GM19043 (cell line): ENCODE measurements at regions not wholly inside any gene's neighbourhood (a gene's known extent, or its start where the extent isn't known, plus 50 kb on each side); places are given as distances from the start of the nearest gene placed in this dataset.

ENCODE experiments used
- ATAC-seq: cut with Tn5 transposase; IDR thresholded peaks from one replicate; pipeline ENCODE4 v1.9.1; 2021; ENCODE audit warnings: low read depth; ENCODE audit not compliant: unreplicated experiment

DNA sequence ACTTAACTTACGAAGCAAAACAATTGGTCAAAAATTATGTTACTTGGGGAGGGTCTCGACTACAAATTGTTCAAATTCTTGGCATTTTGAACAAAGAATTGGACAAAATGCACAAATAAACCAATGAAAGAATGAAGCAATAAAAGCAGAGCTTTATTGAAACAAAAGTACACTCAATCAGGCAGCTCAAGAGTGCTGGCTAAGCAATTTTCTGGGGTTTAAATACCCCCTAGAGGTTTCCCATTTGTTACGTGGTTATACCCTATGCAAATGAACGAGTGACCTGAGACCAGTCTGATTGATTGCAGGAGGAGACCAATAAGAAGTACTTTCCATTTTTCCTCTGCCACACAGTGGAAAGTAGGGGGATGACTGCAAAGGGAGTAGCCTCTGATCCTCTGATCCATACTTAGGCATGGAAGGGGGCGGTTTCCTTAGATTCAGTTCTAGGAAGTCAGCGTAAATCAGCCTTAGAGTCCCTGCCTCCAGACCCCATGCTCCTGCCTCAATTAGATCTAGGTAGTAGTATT is 228.6 kb downstream of the EFNB2 start:
- no peak for ATAC-seq

DNA sequence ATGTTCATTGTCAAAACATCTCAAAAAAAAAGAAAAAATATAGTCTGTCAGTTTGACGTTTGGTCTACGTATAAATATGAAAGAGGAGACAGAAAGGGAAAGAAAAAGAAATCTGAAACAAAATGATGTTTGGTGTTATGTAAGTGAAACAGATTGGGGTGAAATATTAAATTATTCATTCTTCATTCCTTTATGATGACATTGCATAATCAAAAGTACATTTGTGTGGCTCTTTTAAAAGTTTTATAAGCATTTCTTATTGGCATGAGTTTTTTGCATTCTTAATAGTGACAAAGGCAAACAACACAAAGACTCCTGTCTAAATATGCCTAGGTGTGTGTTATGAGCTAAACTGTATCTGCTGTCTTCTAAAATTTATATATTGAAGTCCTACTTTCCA is 232.6 kb downstream of the EFNB2 start:
- no peak for ATAC-seq

DNA sequence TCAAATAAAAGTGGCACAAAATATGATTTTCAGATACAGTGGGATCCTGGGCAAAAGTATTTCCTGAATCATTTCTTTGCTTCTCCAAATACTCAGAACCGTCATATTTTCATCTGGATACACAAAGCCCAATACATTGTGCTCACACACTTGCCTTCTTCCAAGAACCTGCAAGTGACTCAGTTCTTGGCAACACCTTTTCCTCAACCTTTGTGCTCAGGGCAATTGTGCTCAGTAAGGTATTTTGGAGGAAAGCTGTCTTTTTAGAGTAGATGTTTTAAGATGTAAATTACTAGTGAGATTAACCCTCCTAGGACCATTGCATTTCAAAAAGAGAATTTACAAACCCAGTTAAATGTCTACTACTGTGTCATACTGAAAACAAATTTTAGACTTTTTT is 233.5 kb downstream of the EFNB2 start:
- no peak for ATAC-seq

DNA sequence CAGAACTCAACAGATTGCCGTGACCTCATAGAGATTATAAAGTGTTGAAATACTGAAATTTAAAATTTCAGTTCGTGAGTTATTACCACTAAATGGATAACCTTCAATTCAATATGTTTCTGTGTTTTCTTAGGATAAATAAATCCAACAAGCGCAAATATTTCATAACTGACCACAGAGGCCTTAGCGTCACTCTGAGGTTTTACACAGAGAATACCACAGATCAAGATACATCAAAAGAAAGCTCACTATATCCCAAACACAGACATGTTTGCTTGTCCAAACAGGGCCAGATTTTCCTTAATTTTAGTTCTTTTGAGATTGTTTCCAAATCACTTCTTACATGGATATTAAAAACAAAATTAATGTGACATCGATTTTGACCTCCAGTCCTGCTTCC is 235.8 kb downstream of the EFNB2 start:
- no peak for ATAC-seq

DNA sequence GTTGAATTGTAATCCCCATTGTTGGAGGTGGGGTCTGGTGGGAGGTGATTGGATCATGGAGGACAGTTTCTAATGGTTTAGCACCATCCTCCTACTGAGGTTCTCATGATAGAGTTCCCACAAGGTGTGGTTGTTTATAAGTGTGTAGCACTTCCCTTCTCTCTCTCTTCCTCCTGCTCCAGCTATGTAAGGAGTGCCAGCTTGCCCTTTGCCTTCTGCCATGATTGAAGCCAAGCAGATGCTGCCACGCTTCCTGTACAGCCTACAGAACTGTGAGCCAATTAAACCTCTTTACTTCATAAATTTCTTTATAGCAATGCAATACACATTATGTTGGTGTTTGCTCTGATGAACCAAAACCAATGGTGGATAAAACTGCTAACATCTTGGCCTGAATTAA is 238.2 kb downstream of the EFNB2 start:
- no peak for ATAC-seq

DNA sequence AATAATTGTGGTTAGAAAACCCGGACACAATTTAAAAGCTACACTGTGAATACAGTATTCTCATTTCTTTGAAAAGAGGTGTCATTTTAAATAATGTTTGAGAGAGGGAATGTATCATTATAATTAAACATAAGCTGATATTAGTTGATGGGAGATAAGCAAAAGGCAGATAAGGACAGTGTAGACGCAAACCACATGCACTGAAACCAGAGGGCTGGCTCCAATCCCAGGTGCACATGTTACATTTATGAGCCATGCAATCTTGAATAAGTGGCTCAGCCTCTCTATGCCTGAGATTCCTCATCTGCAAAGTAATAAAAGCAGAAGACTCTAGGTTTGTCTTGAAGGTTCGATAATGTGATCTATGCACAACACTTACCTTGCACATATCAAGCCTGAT is 238.7 kb downstream of the EFNB2 start:
- no peak for ATAC-seq

DNA sequence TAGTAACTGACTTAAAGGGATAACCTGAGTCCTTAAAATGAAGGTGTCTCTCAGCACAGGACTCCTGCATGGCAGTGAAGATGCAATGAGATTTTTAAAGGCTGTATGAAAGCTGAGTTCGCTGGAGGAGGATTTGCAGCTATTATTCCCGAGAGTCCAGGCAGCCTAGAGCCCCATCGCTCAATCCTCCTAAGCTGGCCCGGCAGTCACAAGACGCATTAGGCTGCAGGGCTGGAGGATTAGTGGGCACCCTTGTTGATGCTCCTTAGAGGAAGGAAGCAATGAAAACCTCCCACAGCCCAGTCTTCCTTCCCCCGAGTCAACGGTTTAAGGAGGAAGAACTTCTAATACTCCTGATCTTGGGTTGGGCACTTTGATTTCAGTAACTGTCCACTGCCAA is 239.5 kb downstream of the EFNB2 start:
- ATAC-seq, result no peak

DNA sequence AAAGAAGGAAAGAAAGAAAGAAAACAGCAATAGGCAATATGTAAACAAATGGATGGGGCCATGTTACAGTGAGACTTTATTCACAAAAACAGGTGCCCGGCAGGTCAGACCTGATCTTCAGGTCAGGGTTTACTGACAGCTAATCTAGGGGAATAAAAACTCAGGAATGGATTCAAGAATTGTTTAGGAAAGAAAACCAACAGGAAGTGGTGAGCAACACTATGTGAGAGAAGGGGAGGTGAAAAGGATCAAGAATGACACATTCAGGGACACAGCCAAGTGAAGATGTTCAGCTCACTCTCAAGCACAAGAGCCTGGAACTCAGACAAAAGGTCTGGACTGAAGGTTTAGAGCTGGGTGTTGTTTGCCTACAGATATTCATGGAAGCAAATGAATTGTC is 244.5 kb downstream of the EFNB2 start:
- ATAC-seq, result no peak

DNA sequence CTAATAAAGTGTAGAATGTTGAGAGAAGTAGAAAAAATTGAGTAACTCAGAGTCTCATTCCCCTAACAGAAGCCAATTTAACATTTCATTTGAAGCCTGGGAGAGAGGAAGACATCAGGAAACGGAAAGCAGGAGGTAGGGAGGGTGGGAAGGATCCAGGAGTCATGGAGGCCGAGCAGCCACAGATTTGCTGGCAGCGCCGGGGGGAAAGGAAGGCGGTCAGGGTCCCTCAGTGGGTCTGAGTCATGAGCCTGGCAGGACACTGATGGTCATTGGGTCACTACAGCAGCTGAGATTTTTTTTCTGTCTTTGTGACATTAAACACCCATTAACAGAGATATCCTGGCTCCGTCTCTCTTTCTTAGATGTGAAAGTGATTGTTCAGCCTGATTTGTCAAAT is 248.1 kb downstream of the EFNB2 start:
- no peak for ATAC-seq

DNA sequence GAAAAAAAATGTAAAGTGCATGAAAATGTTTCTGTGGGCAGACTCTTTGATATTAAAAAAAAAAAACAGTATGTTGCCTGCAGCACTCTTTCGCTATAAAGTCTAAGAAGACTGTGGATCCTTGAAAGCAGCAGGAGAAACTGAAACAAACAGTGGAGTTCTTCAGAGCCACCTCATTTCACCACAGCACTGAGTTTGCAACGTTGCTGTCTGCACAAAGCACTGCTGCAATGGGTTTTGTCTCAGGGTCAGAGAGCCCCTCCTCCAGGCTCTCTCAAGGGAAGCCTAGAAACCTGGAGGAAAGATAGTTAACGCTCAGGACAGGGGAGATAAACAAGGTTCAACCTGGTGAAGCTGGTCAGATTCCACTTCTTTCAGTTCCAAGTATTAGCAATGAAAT is 248.7 kb downstream of the EFNB2 start:
- ATAC-seq, result no peak

DNA sequence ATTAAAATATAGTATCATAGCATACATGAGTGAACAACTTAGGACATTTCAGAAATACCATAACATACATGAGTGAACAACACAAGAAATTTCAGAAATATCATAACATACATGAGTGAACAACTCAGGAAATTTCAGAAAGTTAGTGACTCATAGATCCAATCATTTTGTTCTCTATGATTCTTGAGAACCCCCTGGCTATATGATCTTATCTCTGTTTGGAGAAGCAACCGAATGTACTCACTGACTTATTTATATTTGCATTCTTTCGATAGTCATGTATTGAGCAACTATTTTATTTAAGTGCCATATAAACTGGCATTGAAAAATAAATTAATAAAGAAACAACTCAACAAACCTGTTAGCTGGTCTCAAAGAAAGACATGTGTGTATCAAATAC is 251.1 kb downstream of the EFNB2 start:
- ATAC-seq, result no peak

DNA sequence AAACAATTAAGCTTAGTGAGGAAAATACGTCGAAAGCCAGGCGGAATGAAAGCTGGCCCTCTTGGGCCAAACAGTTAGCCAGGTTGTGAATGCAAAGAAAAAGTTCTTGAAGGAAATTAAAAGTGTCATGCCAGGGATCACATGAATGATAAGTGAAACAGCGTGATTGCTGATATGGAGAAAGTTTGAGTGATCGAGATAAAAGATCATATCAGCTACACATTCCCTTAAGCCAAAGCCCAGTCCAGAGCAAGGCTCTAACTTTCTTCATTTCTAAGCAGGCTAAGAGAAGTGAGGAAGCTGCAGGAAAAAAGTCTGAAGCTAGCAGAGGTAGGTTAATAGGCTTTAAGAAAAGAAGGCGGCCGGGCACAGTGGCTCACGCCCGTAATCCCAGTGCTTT is 254.0 kb downstream of the EFNB2 start:
- no peak for ATAC-seq

DNA sequence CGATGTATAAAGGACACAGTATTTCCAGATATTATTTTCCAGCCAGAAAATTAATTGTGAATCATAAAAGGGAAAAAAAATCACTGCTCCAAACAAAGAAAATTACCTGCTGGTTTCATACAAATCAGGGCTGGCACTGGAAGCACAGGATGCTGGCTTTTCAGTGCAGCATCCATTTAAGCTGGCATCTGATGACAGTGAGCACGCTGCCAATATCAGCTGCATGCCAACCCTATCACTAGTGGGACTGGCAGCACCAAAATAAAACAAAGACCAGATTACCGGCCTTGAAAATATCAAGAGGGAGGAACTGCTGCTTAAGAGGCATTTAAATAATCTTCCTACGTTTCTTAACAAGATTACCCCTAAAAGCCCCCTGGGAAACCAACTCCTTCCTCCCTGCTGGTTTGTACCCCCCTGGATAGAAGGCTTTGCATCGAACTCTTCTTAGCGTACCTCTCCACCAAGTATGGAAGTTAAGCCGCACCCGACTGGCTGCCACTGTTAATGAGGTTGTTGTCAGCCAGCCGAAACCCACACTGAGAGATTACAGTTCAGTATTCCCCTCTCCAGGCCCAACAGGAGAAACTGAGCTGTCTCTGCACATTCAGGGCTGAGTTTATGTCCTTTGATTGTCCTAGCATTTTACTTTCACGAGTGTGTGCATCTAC is 257.8 kb downstream of the EFNB2 start:
- no peak for ATAC-seq

DNA sequence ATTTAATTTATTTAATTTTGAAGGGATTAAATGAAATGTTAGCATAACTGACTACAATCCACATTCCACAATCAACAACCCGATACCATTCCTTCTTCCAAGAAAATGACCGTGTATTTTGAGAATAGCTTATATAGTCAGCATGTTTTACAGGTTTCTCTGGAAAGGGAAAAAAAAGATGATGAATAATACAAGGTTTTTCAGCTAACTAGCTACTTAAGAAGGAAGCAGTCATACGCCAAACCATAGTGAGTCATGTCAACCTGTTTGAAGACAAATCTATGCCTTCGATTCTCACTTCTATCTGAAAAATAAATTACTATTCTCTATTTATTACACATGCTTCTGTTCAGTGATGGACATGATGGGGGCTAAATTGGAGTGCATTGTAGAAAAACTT is 258.6 kb downstream of the EFNB2 start:
- ATAC-seq, result no peak

DNA sequence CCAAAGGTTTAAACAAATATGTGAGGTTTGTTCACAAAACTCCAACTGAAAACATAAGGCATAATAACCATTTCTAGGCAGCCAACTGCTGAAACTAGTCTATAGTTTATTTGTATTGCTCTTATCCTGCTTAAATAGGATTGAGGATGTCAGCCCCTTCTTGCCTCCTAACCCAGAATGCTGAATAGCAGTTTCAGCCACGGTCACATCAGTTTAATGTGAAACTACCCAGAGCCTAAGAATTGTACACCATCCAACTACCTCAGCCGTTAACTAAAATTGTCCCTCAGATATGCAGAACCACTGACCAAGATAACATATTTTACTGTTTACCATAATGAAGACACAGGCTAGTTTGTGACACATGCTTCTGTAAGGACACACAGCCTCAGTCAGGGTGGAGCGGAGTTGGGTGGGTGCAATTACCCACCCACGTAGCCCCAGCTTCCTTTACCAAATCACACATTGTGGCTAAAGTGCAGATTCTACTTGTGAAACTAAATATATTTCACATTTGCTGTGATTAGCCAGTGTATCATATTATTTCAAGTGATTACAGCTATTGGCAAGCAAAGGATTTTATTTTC is 259.9 kb downstream of the EFNB2 start:
- ATAC-seq, result no peak

DNA sequence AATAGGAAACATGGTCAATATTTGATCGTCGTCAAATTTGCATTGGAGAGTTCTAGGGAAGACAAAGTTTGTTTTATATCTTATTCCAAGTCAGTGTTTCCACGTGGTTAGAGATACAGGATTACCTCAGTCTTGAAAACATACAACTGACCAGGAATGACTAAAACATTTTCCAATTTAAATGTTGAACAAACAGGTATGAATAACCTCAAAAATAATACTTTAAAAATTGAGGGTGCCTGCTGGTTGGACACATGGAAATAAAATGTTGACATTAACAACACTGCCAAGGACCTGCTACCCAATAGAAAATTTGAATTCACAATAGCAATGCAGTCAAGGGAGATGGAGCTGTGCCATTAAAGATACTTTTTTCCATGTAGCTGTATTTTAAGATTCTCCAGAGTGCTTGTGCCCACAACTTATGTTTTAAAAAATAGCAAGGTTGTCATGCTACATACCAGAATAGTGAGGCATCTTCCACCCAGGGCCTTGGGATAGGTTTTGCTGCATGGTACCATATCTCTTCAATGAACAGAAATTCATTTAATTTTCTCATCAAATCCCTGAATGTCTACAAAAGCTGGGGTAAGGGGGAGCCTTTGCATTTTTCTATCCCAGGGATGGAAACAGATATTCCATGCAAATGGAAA is 260.8 kb downstream of the EFNB2 start:
- no peak for ATAC-seq

DNA sequence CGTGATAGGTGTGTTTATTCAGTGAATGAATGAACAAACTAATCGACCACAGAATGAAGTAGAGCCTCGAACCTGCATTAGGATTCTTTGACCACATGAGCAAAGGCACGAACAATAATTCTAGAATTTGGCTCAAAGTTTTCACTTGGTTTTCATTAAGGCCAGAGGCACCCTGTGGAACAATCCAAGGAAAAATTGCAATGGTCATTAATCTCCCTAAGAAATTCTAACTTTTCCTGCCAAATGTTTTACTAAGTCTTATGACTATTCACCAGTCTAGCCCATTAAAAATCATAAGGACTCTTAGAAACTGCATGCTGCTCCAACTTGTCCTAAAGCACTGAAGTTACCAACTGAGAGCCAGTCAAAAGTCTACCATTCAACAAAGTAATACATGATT is 271.7 kb downstream of the EFNB2 start:
- ATAC-seq, result no peak

DNA sequence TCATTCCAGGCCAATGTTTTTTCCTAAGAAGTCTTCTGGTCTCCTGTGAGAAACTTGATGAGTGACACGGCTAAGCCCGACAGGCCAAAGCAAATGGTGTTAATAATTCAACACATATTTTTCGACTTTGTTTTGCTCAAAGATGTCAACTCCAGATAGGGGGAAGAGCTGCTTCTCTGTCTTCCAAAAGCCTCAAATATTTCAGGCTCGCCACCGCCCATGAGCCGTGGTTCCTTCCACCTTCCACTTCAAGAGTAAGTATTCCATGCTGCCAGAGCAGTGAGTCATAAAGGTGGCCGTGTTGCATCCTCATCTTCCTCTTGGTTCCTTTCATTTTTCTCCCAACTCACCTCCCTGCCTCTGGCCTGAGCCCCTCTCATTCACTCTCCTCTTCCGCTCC is 272.6 kb downstream of the EFNB2 start:
- no peak for ATAC-seq

DNA sequence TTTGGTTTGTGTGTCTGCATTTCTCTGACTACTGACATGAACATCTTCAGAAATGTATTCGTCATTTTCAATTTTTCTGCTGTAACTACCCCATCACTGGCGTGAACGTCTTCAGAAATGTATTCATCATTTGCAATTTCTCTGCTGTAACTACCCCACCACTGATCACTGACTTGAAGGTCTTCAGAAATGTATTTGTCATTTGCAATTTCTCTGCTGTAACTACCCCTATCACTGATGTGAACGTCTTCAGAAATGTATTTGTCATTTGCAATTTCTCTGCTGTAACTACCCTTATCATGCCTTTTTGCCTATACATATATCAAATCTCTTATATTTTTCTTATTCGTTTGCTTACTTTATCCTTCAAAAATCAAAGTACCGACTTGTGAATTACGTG is 274.0 kb downstream of the EFNB2 start:
- no peak for ATAC-seq

DNA sequence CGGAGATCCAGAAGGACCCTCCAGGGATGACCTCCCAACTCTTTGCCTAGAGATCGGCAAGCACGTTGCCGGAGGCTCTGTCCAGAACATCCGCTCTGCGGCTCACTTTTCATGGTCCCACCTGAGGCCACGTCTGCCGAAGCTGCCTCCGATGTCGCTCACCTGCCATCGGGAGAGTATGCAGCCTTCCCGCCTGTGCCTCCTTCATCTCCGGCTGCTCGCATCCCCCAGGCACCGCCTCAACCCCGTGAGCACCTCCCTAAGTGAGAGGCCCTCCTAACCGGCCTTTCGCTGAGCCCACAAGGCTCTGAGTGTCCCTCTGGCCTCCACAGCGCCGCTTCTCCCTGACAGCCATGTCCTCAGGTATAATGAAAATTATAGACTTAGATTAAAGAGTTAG is 275.1 kb downstream of the EFNB2 start:
- ATAC-seq, result no peak

DNA sequence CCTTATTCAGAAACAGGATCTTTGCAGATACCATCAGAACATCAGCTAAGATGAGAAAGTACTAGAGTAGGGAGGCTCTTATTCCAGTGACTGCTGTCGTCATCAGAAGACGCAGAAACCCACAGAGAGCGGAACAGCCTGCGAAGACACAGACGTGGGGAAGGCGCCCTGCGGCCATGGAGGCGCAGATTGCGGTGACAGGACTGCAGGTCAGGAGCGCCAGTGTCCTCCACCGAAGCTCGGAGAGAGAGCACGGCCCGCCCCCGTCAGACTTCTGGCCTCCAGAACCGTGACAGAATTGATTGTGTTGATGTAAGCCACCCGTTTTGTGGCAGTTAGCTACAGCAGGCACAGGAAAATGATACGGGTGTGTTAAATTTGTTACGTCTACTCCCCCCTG is 275.5 kb downstream of the EFNB2 start:
- ATAC-seq, result no peak

DNA sequence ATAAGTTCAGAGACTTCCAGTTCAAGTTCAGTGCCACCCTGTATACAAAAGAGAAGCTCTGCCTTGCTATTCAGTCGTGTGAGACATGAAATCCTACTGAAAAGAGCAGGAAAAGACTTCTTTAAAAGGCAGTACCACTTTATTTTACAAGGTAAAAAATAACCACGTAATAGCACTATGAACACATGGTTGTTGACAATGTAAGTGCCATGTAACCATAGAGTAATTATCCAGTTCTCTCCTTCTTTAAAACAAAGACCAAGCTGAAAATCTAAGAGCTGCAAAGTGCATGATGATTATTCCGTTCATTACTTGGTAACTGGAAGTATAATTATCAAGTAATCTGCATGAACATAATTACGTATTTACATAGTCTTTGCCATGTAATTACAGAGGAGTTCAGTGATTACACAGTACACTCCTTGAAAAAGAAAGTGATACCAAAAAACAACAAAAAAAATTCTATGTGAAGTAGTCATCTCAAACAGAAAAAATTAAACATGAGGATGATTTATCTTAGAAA is 288.7 kb downstream of the EFNB2 start:
- ATAC-seq, result no peak
